ENCODE measurements at regions not wholly inside any gene's neighbourhood (a gene's known extent, or its start where the extent isn't known, plus 50 kb on each side); places are given as distances from the start of the nearest gene placed in this dataset.
A peak's percentile ranks its signal among the peaks of the same experiment; 100 is the strongest.
"Not testable (repeated sequence)": the region's sequence is repeated elsewhere in the genome, so short reads cannot be mapped to it uniquely, and the experiment has no call there.

- Histone ChIP-seq H3K36me3 (ENCODE audit: insufficient read depth, low read length) (no peaks in the 10 kb centered on the region), H4K20me1 (ENCODE audit: insufficient read depth, low read length) (no peaks in the 10 kb centered on the region), H3K79me2 (ENCODE audit: insufficient read depth, low read depth, low read length) (no peaks in the 10 kb centered on the region), H3K4me2 (ENCODE audit: low read length) (peak overlapping the region; percentile 11; the same call in 1 of the 2 replicates), H3K9me2 (ENCODE audit: insufficient read depth, low read length) (no peaks in the 10 kb centered on the region), H3K4me3 (ENCODE audit: low read depth, low read length, poor library complexity, severe bottlenecking) (no peak overlapping the region), H3K9me3 (ENCODE audit: low read length) (no peaks in the 10 kb centered on the region), H3K27ac (ENCODE audit: low read depth, low read length, poor library complexity, severe bottlenecking) (no peak overlapping the region), H2AFZ (ENCODE audit: low read length) (peak overlapping the region; percentile 39; the same call in 1 of the 2 replicates), H3K4me1 (ENCODE audit: insufficient read depth, low read length, poor library complexity, severe bottlenecking) (peaks cover 15% of the 10 kb centered on the region)
- ChIA-PET POLR2A (interaction anchor here (0.6 to 1.0 kb wide), 5 partner anchors 16 to 1628 kb away, joined by 3 to 5 read pairs (median 3); no protein-coding TSS in a partner anchor), CTCF (ENCODE audit: unreplicated experiment) (no interaction called here)
- TF ChIP-seq EZH2phosphoT487 (IDR thresholded peaks at IDR 0.05; ENCODE audit: borderline replicate concordance, low read depth, low read length), result no peak
- TF ChIP-seq, protein P1, sequence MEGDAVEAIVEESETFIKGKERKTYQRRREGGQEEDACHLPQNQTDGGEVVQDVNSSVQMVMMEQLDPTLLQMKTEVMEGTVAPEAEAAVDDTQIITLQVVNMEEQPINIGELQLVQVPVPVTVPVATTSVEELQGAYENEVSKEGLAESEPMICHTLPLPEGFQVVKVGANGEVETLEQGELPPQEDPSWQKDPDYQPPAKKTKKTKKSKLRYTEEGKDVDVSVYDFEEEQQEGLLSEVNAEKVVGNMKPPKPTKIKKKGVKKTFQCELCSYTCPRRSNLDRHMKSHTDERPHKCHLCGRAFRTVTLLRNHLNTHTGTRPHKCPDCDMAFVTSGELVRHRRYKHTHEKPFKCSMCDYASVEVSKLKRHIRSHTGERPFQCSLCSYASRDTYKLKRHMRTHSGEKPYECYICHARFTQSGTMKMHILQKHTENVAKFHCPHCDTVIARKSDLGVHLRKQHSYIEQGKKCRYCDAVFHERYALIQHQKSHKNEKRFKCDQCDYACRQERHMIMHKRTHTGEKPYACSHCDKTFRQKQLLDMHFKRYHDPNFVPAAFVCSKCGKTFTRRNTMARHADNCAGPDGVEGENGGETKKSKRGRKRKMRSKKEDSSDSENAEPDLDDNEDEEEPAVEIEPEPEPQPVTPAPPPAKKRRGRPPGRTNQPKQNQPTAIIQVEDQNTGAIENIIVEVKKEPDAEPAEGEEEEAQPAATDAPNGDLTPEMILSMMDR (conservative IDR thresholded peaks at IDR 0.05; ENCODE audit: low read length), result no peak
- BruUV-seq (replicated peaks), result no TSS peak
- intact Hi-C loops (cut with micrococcal nuclease; ENCODE audit: unreplicated experiment), result no loop called here
- DNase-seq (ENCODE audit: low spot score), result no peak
Observed at GRCh38 chr16:10280262-10281170, 98.3 kb upstream of the GRIN2A start.

DNA sequence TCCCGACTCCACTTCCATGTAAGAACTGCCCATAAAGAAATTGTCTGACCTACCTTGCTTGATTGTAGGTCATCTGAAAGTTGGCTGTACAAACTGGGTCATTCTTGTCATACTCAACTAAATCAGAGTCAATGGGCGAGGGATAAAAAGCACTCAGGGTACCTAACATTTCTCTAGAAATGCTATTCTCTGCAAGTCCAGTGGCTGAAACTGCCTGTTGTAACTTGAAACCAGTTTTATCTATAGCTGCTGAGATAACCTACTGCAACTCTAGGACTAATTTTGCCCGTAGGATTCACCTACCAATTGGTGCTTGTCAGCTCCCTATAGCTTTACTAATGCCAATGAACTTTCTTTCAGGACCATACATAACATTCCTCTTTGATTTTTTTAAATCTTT is 100.1 kb upstream of the GRIN2A start:
- ChIA-PET CTCF (ENCODE audit: unreplicated experiment) (no interaction called here), POLR2A (interaction anchor here (0.8 kb wide), 1 partner anchor 14 kb away, joined by 4 read pairs; no protein-coding TSS in a partner anchor)
- Histone ChIP-seq H3K27ac (ENCODE audit: low read depth, low read length, poor library complexity, severe bottlenecking) (no peak overlapping the region), H3K9me2 (ENCODE audit: insufficient read depth, low read length) (no peaks in the 10 kb centered on the region), H3K9me3 (ENCODE audit: low read length) (no peaks in the 10 kb centered on the region), H3K4me2 (ENCODE audit: low read length) (no peak overlapping the region), H3K79me2 (ENCODE audit: insufficient read depth, low read depth, low read length) (no peaks in the 10 kb centered on the region), H2AFZ (ENCODE audit: low read length) (no peak overlapping the region), H4K20me1 (ENCODE audit: insufficient read depth, low read length) (no peaks in the 10 kb centered on the region), H3K36me3 (ENCODE audit: insufficient read depth, low read length) (no peaks in the 10 kb centered on the region), H3K4me1 (ENCODE audit: insufficient read depth, low read length, poor library complexity, severe bottlenecking) (peaks cover 10% of the 10 kb centered on the region), H3K4me3 (ENCODE audit: low read depth, low read length, poor library complexity, severe bottlenecking) (no peak overlapping the region)
- BruUV-seq (replicated peaks), result no TSS peak
- TF ChIP-seq, protein P1 (conservative IDR thresholded peaks at IDR 0.05; ENCODE audit: low read length), result no peak
- TF ChIP-seq EZH2phosphoT487 (IDR thresholded peaks at IDR 0.05; ENCODE audit: borderline replicate concordance, low read depth, low read length), result no peak
- intact Hi-C loops (cut with micrococcal nuclease; ENCODE audit: unreplicated experiment), result no loop called here
- DNase-seq (ENCODE audit: low spot score), result no peak

- BruUV-seq (replicated peaks); H4K20me1 ChIP-seq (ENCODE audit: insufficient read depth, low read length); H3K79me2 ChIP-seq (ENCODE audit: insufficient read depth, low read depth, low read length); POLR2A ChIA-PET; H3K4me2 ChIP-seq (ENCODE audit: low read length); intact Hi-C loops (cut with micrococcal nuclease; ENCODE audit: unreplicated experiment); H3K27ac ChIP-seq (ENCODE audit: low read depth, low read length, poor library complexity, severe bottlenecking); H2AFZ ChIP-seq (ENCODE audit: low read length); H3K4me3 ChIP-seq (ENCODE audit: low read depth, low read length, poor library complexity, severe bottlenecking); CTCF ChIA-PET (ENCODE audit: unreplicated experiment); H3K36me3 ChIP-seq (ENCODE audit: insufficient read depth, low read length); DNase-seq (ENCODE audit: low spot score); H3K9me3 ChIP-seq (ENCODE audit: low read length); H3K4me1 ChIP-seq (ENCODE audit: insufficient read depth, low read length, poor library complexity, severe bottlenecking); H3K9me2 ChIP-seq (ENCODE audit: insufficient read depth, low read length): not testable (repeated sequence)
Observed at GRCh38 chr16:10283246-10283645, 101.0 kb upstream of the GRIN2A start.

DNA sequence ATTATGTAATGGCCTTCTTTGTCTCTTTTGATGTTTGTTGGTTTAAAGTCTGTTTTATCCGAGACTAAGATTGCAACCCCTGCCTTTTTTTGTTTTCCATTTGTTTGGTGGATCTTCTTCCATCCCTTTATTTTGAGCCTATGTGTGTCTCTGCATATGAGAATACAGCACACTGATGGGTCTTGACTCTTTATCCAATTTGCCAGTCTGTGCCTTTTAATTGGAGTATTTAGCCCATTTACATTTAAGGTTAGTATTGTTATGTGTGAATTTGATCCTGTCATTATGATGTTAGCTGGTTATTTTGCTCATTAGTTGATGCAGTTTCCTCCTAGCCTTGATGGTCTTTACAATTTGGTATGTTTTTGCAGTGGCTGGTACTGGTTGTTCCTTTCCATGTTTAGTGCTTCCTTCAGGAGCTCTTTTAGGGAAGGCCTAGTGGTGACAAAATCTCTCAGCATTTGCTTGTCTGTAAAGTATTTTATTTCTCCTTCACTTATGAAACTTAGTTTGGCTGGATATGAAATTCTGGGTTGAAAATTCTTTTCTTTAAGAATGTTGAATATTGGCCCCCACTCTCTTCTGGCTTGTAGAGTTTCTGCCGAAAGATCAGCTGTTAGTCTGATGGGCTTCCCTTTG is 95.3 kb upstream of the ATF7IP2 start:
- intact Hi-C loops (cut with micrococcal nuclease; ENCODE audit: unreplicated experiment); CTCF ChIA-PET (ENCODE audit: unreplicated experiment); H2AFZ ChIP-seq (ENCODE audit: low read length); H3K36me3 ChIP-seq (ENCODE audit: insufficient read depth, low read length); H3K4me3 ChIP-seq (ENCODE audit: low read depth, low read length, poor library complexity, severe bottlenecking); H3K4me2 ChIP-seq (ENCODE audit: low read length); POLR2A ChIA-PET; H3K9me2 ChIP-seq (ENCODE audit: insufficient read depth, low read length); DNase-seq (ENCODE audit: low spot score); H4K20me1 ChIP-seq (ENCODE audit: insufficient read depth, low read length); H3K27ac ChIP-seq (ENCODE audit: low read depth, low read length, poor library complexity, severe bottlenecking); H3K4me1 ChIP-seq (ENCODE audit: insufficient read depth, low read length, poor library complexity, severe bottlenecking); BruUV-seq (replicated peaks); H3K79me2 ChIP-seq (ENCODE audit: insufficient read depth, low read depth, low read length); H3K9me3 ChIP-seq (ENCODE audit: low read length): not testable (repeated sequence)

GRCh38 chr16:10292197-10292596 is 93.7 kb upstream of the ATF7IP2 start:
- H3K79me2 ChIP-seq (ENCODE audit: insufficient read depth, low read depth, low read length); BruUV-seq (replicated peaks); H3K4me3 ChIP-seq (ENCODE audit: low read depth, low read length, poor library complexity, severe bottlenecking); H3K9me2 ChIP-seq (ENCODE audit: insufficient read depth, low read length); H3K36me3 ChIP-seq (ENCODE audit: insufficient read depth, low read length); H3K4me2 ChIP-seq (ENCODE audit: low read length); CTCF ChIA-PET (ENCODE audit: unreplicated experiment); intact Hi-C loops (cut with micrococcal nuclease; ENCODE audit: unreplicated experiment); H4K20me1 ChIP-seq (ENCODE audit: insufficient read depth, low read length); POLR2A ChIA-PET; H3K9me3 ChIP-seq (ENCODE audit: low read length); H3K27ac ChIP-seq (ENCODE audit: low read depth, low read length, poor library complexity, severe bottlenecking); DNase-seq (ENCODE audit: low spot score); H2AFZ ChIP-seq (ENCODE audit: low read length): not testable (repeated sequence)
- peaks cover 12% of the 10 kb centered on the region for H3K4me1 ChIP-seq (ENCODE audit: insufficient read depth, low read length, poor library complexity, severe bottlenecking)

Measured in OCI-LY7 (cell line).